H54 (cell line): ENCODE measurements at regions not wholly inside any gene's neighbourhood (a gene's known extent, or its start where the extent isn't known, plus 50 kb on each side); places are given as distances from the start of the nearest gene placed in this dataset.
"Not testable (repeated sequence)": the region's sequence is repeated elsewhere in the genome, so short reads cannot be mapped to it uniquely, and the experiment has no call there.

Experiments
- DNase-seq: peaks from one replicate; pipeline ENCODE4 v3.0.0; 2011; ENCODE audit warnings: low spot score, mixed read lengths; ENCODE audit not compliant: insufficient read length
- FAIRE-seq: peaks from 3 replicates; lab custom pipeline; 2011; peaks lifted over from hg19 to GRCh38; lab: Jason Lieb, UNC
- POLR2A ChIP-seq: IDR thresholded peaks from 2 replicates; pipeline ENCODE4 v1.6.1; 2011; ENCODE audit warnings: low read depth, mild to moderate bottlenecking, low read length

DNA sequence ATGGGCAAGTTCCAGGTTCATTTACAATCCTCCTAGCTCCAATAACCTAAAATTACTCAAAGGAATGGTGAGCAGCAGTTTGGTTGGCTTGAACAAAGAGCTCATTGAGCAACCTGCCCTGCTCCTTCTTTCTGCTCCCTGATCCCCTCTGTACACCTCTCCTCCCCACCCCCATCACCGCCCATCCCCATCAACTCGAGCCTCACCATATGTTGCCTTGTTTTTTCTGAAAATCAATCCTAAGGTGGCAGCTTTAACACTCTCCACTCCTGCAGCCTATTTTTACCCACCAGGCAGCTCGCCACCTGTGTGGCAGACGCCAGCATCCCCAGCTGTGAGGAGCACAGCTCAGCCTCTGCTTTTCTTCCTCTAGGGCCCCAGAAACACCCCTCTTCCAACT, 533.4 kb upstream of the BRINP1 start:
- DNase-seq, result no peak
- no peak for TF ChIP-seq POLR2A
- no peak for FAIRE-seq

DNA sequence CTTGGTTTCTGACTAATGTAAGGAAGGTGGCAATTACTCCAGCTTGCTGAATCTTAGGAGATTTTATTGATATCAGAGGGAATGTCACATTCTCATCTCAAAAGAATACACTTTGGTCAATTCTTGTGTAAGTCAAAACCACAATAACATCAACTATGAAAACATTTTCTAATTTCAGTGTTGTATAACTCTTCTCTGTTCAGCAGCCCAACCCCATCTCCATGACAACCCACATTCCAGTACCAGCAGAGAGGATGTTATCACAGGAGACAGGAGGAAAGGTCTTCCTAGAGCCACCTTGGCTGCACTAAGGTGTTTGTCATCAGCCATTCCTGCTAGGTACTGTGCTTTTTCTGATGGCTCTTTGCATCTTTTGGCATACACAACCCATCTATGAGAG, 529.1 kb upstream of the BRINP1 start:
- no peak for DNase-seq
- FAIRE-seq, result no peak
- TF ChIP-seq POLR2A, result no peak

DNA sequence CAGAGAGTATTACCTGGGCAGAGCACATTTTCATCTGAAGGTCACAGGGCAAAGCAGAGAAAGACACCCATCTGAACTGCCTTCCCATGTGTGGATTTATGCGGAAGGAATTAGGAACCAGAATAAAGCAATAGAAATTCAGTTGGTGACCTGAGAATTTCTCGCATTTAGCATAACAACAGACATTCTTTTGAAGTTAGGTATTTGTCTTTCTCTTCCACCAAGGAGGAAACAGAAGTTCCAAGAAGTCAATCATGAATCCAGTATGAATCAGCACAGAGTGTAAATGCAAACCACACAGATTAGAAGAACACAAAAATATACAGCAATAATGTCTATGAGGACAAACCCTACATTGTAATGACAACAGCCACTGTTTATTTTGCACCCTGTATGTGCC, 515.2 kb upstream of the BRINP1 start:
- FAIRE-seq, result peak; percentile 11

DNA sequence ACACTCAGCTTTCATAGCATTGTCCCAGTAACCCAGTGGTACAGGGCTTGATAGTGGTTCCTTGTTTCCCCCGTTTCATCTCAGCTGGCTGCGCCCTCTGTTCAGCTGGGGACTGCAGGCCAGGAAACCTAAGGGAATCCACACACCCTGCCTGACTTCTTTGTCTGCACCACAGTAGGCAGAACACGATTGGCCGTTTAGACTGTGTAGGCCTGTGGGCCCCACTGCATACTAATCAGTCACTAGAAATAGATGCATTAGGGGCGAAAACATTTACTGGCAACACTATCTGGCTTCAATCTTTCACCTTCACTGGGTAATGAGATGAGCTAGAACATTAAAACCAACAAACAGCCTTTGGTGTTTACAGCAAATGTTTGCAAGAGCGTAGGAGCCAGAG, 512.7 kb upstream of the BRINP1 start:
- DNase-seq (no peak), FAIRE-seq (no peak)
- no peak for TF ChIP-seq POLR2A

More for the DNA sequence above, 515.2 kb upstream of the BRINP1 start:
- DNase-seq, result no peak
- TF ChIP-seq POLR2A, result no peak

DNA sequence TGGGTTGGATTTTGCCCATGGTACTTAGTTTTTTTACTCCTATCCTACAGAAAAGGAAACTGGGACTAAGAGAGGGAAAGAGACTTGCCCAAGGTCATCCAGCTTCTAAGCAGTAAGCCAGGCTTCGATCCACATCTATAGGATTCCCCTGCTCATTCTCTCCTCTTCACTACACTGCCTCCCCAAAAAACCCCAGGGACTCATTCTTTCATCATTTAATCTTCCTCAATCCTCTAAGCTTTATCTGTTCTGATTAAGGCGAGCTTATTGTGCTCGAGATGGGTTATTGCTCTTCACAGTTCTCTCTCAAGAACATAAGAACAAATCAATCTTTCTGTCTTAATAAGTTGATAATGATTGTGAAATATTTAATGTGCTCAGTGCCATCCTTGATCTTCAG, 511.1 kb upstream of the BRINP1 start:
- FAIRE-seq, result no peak
- DNase-seq, result no peak
- TF ChIP-seq POLR2A, result no peak

DNA sequence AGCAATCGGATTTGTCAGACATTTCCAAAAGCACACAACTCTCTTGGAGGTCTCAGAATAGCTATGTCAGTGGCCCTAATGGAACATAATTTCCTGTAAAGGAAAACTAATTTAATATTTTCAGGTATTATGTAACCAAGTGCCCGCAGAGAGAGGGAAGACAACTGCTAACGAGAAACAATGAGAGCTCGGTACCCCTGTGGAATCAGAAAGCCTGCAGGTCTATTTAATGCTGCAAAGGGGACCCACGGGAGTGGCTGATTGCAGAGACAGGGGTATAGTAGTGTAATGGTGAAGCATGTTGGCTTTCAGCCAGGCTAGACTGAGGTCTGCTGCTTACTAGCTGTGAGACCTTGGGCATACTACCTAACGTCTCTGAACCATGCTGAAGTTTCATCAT, 508.1 kb upstream of the BRINP1 start:
- FAIRE-seq, result no peak
- DNase-seq, result no peak
- no peak for TF ChIP-seq POLR2A

DNA sequence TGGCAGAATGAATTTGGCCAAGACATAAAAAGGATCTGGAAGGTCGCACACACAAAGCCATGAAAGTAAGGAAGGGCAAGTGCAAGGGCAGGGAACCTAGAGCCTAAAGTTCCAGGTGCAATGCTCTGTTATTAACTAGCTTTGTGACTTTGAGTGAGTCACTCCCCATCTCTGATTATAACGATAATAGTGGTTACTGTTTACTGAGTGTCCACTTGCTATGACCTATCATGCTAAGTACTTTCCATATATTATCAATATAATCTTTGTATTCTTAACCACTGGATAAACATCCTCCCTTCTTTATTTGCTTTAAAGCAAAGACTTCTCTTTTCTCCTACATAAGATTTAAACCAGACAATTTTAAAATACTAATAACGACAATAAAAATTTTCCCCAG, 504.6 kb upstream of the BRINP1 start:
- no peak for DNase-seq
- FAIRE-seq, result no peak
- TF ChIP-seq POLR2A, result no peak

DNA sequence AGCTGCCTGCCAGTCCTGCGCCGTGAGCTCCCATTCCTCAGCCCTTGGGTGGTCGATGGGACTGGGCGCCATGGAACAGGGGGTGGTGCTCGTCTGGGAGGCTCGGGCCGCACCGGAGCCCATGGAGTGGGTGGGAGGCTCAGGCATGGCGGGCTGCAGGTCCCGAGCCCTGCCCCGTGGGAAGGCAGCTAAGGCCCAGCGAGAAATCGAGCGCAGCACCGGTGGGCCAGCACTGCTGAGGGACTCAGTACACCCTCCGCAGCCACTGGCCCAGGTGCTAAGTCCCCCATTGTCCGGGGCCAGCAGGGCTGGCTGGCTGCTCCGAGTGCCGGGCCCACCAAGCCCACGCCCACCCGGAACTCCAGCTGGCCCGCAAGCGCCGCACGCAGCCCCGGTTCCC, 501.0 kb upstream of the BRINP1 start:
- not testable (repeated sequence) for DNase-seq, FAIRE-seq

DNA sequence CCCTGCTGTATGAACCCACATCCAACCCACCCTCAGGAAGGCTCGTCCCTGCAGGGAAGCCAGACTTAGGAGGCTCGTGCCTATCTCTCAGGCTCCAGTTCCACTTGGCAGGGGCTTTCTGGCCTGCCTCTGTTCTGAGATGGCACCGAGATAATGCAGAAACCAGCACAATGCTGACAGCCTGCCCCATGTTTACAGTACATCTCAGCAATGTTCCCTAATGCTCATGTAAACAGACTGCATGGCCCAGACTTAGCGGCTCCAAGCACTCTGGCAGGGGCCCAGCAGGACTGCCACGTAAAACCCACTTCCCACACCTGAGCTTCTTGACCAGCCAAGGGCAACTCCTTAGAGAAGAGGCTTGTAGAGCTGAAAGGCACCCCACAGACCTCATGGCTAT, 499.5 kb upstream of the BRINP1 start:
- no peak for DNase-seq
- no peak for TF ChIP-seq POLR2A
- FAIRE-seq, result no peak

DNA sequence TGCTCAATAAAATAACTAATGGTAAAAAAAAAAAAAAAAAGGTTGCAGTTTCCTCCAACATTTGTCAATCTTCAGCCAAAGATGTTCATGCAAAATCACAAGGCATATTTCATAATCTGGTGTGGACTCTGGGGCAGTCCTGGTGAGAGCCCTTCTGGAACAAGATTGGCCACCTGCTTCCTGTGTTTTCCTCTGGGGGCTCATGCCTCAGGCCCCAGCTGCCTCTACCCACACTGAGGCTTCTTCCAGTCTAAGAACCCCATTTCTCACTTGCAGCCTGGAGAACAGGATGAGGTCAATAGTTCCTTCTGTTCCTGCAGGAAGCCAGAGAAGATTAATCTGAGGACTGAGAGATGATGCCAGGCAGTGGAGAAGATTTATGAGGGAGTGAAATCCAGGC, 492.6 kb upstream of the BRINP1 start:
- FAIRE-seq, result no peak
- DNase-seq, result no peak
- TF ChIP-seq POLR2A, result no peak

DNA sequence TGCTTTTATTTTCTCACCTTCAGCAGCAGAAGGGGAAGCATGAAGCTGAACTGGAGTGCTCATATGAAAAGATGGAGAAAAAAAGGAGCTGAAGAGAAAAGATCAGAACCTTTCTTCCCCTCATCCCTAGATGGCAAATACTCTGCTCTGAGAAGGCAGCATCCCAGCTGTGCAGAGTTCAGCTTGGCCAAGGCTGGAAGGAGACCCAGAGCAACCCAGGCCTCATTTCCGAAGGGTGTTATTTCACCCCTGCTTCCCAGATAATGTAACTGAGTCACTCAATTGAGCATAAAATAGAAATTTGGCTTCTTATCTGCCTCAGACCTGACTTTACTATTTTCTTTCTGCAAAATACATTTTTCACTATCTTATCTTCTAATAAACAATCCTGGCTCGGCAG, 489.9 kb upstream of the BRINP1 start:
- DNase-seq, result no peak
- TF ChIP-seq POLR2A, result no peak
- FAIRE-seq, result no peak

DNA sequence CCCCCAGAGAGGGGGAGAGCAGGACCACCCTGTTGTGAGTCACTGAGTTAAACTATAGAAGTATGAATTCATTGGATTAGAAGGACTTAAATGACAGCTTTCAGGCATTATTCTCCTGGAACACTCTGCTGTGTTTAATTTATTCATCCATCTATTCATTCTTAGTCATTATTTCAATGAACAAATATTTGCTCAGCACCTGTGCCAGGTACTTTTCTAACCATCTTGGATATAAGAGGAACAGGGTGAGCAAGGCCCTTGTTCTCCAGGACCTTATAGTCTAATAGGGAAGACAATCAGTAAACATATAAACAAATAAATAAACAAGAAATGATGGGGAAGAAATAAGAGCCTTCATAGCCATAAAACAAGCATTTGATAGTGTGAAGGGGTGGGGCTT, 483.9 kb upstream of the BRINP1 start:
- TF ChIP-seq POLR2A, result no peak
- DNase-seq (no peak), FAIRE-seq (no peak)

DNA sequence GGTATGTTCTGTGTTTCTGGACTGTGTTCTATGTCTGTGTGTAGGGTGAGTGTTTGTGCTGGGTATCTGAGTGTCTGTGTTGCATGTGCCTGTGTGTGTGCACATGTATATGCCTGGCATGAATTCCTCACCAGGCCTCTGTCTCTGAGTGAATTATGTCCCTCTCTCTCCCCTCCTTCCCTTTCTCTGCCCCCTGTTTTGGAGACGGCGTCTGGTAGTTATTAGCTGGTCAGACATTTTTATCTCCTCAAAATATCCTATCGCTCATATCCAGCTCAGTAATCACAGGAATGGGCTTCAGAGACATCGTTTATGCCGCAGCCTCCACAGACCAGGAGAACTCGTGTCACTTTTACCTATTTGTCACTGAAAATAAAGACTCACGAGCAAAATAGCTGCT, 483.2 kb upstream of the BRINP1 start:
- DNase-seq, result no peak
- no peak for TF ChIP-seq POLR2A
- FAIRE-seq, result no peak

DNA sequence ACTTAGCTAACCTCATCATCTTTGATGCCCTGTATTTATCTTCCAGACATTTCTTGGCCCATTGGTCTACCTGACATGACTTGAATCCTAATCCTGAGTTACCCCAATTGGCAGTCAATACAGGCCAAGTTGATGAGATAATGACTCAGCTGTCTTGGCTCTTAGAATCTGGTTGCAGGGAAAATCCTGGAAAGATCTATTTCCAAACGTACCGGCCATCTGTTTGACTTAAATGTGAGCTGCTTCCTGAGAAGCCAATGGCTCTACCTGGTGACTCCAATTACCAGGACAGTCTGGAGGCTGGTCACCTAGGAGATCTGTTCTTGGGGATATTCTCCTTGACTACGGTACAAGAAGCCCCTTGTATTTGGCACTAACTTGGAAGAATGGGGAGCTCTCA, 475.2 kb upstream of the BRINP1 start:
- FAIRE-seq (no peak), DNase-seq (no peak)
- no peak for TF ChIP-seq POLR2A

DNA sequence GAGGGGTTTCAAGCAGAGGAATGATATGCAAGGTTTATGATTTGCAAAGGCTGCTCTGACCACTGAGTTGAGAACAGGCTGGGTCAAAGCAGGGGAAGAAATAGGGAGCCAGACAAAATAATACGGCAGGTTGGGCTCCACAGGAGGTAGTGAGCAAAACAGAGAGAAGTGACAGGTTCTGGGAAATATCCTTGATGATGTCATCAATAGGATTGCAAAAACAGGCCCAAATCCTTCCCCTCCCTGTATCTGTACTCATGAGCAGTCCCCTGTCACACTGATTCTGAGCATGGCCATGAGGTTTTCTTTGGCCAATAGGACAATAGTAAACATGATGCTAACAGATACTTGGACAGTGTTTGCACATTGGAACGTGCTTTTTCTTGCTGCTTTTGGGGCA, 471.8 kb upstream of the BRINP1 start:
- TF ChIP-seq POLR2A, result no peak
- no peak for FAIRE-seq

DNA sequence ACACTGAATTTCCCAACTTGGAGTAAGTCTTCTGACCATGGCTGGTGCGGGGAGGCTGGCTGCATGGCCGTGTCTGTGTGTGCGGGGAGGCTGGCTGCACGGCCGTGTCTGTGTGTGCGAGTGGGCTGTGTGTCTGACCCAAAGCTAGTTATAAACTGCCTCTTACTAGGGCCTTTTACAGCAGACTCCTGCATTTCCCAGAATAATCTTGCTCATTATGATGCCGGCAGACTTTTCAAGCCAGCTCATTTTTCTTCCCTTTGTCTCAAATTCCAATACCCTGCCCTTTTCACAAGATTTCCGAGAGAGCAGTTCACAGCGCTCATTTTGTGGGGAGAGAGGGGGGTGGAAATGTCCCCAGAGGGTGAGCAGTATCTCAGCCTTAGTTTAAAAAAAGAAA, 470.7 kb upstream of the BRINP1 start:
- TF ChIP-seq POLR2A, result no peak
- no peak for DNase-seq
- no peak for FAIRE-seq

More for the DNA sequence above, 471.8 kb upstream of the BRINP1 start:
- DNase-seq, result no peak
